HT-29 (cell line): ENCODE measurements at regions not wholly inside any gene's neighbourhood (a gene's known extent, or its start where the extent isn't known, plus 50 kb on each side); places are given as distances from the start of the nearest gene placed in this dataset.

ENCODE experiments used
- DNase-seq: peaks from one replicate; pipeline ENCODE4 v3.0.0-alpha.2; 2015; ENCODE audit warnings: low spot score

GRCh38 chr2:221203125-221203524 is 369.0 kb downstream of the EPHA4 start:
- no peak for DNase-seq

DNA sequence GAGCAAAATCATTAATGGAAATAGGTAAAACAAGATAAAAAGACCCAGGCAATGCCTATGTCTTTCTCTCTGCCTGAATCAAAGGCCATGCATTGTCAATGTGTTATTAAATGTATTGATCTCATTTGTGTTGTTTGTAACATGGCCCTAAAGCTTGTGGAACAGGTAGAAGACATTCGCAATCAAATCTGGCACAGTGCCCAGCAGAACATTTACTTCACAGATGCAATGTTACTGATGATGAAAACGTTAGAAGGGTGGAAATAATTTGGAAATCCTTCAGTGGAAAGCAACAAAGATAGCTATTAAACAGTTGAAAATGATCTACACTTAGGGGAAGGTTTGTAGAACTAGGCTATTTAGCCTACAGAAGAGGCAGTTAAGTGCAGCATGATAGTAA is 368.2 kb downstream of the EPHA4 start:
- no peak for DNase-seq

DNA sequence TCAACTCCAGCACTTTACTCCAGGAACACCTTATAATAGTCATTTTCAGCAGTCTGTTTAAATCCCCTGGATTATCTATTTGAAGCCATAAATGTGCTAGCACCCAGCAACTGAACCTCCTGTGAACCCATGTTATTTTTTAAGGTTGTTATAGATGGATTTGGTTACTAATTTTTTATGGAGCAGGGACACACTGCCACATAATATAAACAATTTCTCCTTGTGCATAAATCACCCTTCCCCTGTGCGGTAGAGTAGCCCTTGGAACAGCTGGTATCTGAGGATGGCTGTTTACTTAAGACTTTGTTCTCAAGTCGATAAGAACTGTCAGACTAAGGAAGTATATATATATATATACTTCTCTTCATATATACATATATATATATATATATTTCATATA is 367.4 kb downstream of the EPHA4 start:
- DNase-seq = no peak

DNA sequence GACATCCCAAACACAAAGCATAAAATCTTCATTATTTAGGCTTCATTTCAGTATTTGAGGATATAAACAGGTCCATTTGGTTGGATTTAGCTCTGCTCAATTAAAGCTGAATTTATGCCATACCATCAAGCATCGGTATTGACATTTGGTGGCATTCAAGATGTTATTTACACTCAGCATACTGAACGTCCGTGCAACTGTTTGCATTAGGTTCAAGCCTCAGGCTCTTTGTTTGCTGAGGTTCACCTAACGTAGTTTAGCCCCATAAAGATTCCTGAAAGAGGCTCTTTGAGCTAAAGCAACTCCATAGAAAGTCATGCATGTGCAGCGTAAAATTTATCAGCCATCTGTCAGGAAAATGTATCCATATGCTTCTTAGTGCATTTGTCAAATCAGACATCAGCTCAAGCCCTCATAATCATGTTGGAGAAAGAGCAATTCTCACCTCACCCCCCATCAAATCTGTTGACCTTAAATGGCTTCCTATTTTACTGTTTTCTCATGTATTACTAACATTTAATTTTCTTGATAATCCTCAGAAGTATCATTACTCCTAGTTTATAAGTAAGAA is 366.9 kb downstream of the EPHA4 start:
- no peak for DNase-seq

GRCh38 chr2:221210686-221211085 is 361.4 kb downstream of the EPHA4 start:
- no peak for DNase-seq

GRCh38 chr2:221211653-221212052 is 360.5 kb downstream of the EPHA4 start:
- DNase-seq = no peak

GRCh38 chr2:221212105-221212504 is 360.0 kb downstream of the EPHA4 start:
- DNase-seq = no peak

DNA sequence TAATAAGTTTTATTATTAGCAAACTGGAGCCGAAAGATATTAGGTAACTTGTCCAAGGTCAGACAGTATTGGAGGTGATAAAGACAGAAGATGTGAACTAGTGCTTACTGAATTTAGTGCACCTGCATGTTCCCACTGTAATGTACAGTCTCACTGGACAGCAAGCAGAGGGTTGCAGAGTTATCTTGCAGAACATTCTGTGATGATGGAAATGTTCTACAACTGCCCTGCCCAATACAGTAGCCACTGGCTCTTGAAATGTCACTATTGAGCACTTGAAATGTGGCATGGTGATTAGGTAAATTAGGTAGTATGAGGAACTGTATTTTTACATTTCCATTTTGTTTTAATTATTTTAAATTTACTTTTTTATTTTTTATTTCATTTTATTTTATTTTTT is 356.6 kb downstream of the EPHA4 start:
- DNase-seq = no peak

DNA sequence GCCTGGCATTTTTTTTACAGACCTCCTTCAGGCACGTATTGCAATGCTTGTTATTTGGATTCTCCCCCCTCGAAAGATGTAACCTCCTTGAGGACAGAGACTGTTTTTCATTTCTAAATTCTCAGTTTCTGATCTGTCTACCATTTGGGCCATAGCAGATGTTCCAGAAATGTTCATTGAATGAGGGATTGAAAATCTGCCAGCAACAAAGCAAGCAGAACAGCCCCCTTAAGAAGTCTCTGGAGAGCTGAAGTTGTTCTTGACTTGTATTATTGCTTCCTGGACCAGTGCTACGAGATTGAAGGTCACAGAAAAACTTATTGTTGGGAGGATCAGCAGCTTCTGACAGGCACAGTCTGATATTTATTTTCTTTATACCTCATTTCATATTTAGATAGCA is 355.5 kb downstream of the EPHA4 start:
- DNase-seq = no peak

- DNase-seq = no peak
These were observed 346.4 kb downstream of the EPHA4 start for GRCh38 chr2:221225752-221226151.

DNA sequence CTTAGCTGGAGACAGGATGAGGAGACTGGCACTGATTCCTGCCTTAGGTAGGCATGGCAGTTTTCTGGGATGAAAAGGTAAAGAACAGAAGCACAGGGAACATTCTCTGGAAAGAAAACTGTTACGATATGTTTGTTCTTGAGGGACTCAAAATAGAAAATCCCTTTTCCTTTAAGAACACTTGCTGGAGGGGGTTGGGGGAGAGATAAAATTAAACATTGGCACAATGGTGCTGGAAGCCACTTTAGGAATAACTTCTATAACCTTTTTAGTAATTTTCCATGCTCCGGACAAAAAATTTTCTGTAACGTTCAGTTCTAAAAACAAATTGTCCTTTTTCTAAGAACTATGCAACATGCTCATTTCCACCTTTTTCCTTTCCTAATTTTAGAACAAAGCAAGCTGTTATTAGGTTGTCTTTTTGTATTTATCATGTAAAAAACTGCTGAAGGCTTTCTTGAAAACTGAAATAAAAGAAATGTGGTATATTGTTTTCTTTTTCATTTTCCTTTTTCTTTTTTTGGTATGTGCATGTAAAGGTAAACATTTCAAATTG is 343.8 kb downstream of the EPHA4 start:
- DNase-seq = no peak

DNA sequence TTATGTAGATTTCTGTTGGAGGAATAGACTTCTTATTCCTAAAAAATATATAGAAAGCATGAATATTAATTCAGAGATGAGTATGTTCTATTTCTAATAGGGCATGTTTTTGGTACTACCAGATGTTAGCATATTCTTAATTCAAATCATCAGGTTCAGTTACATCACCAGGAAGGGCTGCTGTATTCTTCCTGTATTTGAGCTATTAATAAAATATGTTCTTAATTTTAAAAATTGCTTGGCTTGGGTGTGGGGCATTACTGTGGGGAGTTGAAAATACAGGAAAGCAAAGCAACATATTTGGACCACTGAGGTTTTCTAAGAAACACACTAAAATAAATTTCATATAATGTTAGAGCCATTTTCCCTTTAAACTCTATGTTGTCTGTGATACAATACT is 343.0 kb downstream of the EPHA4 start:
- no peak for DNase-seq

DNA sequence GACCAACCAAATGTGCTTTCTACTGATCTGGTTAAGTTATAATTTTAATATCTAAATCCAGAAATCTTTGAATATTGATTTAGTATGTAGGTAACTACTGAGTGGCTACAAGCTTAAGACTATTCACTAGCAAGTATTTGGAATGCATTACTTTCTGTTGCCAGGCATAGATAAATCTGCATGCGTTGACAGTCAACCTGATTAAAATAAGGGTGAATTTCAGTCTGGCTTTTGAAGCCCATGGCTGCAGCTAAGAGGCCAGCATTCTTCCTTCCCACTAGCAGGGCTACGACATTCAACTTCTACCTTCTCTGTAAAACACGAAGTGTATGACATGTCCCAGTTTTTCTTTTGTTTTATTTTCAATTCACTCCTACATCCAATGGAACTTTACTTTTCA is 340.6 kb downstream of the EPHA4 start:
- no peak for DNase-seq

DNA sequence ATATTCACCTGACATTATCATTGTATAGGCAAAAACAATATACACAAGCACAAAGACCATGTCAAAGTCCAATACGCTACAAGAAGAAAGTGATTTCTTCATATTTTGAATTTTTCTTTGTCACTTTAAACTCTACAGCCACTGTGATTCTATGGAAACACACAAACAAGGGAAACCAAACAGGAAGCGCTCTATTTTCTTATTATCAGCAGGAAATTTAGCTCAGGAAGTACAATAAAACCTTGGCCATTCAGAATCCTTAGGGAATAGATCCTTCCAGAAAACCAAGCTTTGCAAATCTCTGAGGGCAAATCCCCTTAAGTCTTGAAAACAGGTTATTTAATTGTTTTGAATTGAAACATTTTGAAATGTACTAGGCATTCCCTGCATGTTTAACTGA is 336.2 kb downstream of the EPHA4 start:
- no peak for DNase-seq

- no peak for DNase-seq
These were observed 331.0 kb downstream of the EPHA4 start for GRCh38 chr2:221241072-221241471.

DNA sequence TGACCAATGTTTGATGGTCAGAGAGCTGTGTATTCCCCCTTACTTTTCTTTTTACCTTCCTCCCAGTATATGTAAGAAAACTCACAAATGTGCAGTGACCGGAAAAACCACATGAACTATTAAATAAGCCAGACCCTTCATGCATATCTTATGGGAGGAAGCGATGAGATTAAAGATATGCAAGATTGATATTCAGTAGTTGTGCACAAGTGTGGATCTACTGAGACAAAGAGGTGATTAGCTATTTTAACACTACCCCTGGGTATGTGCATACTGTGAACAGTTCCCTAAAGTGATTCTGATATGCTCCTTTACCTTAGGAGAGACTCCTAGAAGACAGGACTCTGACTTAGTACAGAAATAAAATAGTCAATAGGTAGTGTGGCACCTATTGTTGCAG is 328.3 kb downstream of the EPHA4 start:
- DNase-seq = no peak

DNA sequence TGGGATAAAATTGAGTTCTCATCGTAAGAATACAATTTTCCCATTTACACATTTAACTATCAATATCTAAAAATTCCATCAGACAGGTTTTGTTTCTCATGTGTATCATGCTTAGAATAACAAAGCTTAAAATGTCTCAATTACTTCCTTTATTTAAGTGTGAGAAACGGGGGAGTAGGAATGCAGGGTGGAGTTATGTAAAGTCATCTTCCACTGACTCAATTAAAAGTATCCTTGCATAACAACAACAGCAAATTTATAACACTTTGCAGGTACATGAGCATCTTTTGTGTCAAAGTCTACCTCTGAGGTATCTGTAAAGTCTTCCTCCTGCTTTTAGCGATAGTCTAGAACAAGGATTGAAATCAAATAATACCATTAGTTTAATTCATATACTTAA is 327.1 kb downstream of the EPHA4 start:
- DNase-seq = no peak

DNA sequence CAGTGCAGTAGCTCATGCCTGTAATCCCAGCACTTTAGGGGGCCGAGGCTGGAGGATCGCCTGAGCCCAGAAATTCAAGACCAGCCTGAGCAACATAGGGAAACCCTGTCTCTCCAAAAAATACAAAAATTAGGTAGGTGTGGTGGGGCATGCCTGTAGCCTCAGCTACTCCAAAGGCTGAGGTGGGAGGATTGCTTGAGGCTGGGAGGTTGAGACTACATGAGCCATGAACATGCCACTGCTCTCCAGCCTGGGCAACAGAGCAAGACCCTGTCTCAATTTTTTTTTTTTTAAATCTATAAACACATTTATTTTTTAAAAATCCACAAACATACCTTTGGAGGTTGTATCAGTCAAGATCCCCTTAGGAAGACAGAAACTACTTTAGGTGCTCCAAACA is 326.3 kb downstream of the EPHA4 start:
- no peak for DNase-seq

DNA sequence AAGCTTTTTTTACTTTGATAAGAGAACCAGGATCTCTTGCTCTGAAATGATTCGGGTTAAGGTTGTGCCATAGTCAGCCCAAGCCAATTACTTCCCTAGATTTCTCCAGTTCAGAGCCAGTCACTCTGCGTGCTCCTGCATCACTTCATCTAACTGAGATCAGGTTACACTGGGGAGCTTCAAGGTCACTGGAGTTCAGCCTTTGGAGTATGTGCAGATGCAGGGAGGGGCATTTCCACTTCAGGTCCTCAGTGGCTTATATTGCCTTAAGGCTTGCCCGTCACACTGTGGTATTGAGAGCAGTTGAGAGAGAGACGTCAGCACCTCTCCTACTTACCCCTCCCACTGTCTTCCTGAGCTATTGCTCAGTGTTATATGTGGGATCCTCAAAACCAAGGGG is 317.8 kb downstream of the EPHA4 start:
- DNase-seq = no peak

GRCh38 chr2:221255862-221256261 is 316.2 kb downstream of the EPHA4 start:
- DNase-seq = no peak

- no peak for DNase-seq
These were observed 313.6 kb downstream of the EPHA4 start for GRCh38 chr2:221258464-221258863.

GRCh38 chr2:221262651-221263050 is 309.5 kb downstream of the EPHA4 start:
- no peak for DNase-seq

GRCh38 chr2:221263573-221263972 is 308.5 kb downstream of the EPHA4 start:
- no peak for DNase-seq

DNA sequence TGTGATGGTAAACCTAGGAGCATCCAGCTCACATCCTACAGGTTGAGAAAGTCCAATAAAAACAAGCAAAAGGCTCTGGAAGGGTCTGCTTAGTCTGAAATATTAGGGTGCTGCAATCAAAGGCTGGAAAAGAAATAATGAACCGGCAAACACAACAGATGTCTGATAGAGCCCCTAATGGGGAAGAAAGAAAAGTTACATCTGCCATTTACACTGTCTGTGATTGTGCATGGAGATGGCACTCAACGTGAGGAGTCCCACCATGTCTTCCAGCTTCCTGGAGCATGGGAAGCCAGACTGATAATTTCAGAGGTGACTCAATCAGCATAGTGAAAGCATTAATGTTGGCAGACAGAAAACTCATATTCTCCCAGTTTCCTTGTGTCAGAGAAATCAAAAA is 307.8 kb downstream of the EPHA4 start:
- no peak for DNase-seq
